ENCODE measurements at regions not wholly inside any gene's neighbourhood (a gene's known extent, or its start where the extent isn't known, plus 50 kb on each side); places are given as distances from the start of the nearest gene placed in this dataset.

- H3K36me3 ChIP-seq (ENCODE audit: control insufficient read depth in 1 of 2, insufficient read depth in 2 of 2, low read length in 2 of 2) = no peaks in the 10 kb centered on the region
- peaks cover 0 to 16% of the 10 kb centered on the region in 2 donors for H3K4me1 ChIP-seq (ENCODE audit: control insufficient read depth in 1 of 2, insufficient read depth in 2 of 2, low read length in 2 of 2)
- no peak overlapping the region for H3K27ac ChIP-seq (ENCODE audit: low read length)
- H3K4me3 ChIP-seq (ENCODE audit: low read depth in 1 of 2, low read length in 2 of 2) = no peak overlapping the region
- H3K27me3 ChIP-seq (ENCODE audit: low read depth, low read length) = no peaks in the 10 kb centered on the region
- H3K9me3 ChIP-seq (ENCODE audit: control insufficient read depth in 1 of 2, low read length in 2 of 2) = no peaks in the 10 kb centered on the region
Observed at GRCh38 chr9:95808011-95808410, 67.5 kb upstream of the ERCC6L2 start.

GRCh38 chr9:95807326-95807947, 68.1 kb upstream of the ERCC6L2 start:
- H3K36me3 ChIP-seq (ENCODE audit: control insufficient read depth in 1 of 2, insufficient read depth in 2 of 2, low read length in 2 of 2) = no peaks in the 10 kb centered on the region
- H3K9me3 ChIP-seq (ENCODE audit: control insufficient read depth in 1 of 2, low read length in 2 of 2) = no peaks in the 10 kb centered on the region
- H3K27ac ChIP-seq (ENCODE audit: low read length) = no peak overlapping the region
- peaks cover 0 to 16% of the 10 kb centered on the region in 2 donors for H3K4me1 ChIP-seq (ENCODE audit: control insufficient read depth in 1 of 2, insufficient read depth in 2 of 2, low read length in 2 of 2)
- H3K27me3 ChIP-seq (ENCODE audit: low read depth, low read length) = no peaks in the 10 kb centered on the region
- no peak overlapping the region for H3K4me3 ChIP-seq (ENCODE audit: low read depth in 1 of 2, low read length in 2 of 2)

GRCh38 chr9:95803197-95803596, 72.3 kb upstream of the ERCC6L2 start:
- Histone ChIP-seq H3K36me3 (ENCODE audit: control insufficient read depth in 1 of 2, insufficient read depth in 2 of 2, low read length in 2 of 2) (no peaks in the 10 kb centered on the region), H3K4me3 (ENCODE audit: low read depth in 1 of 2, low read length in 2 of 2) (no peak overlapping the region), H3K9me3 (ENCODE audit: control insufficient read depth in 1 of 2, low read length in 2 of 2) (no peaks in the 10 kb centered on the region), H3K27ac (ENCODE audit: low read length) (no peak overlapping the region), H3K27me3 (ENCODE audit: low read depth, low read length) (no peaks in the 10 kb centered on the region), H3K4me1 (ENCODE audit: control insufficient read depth in 1 of 2, insufficient read depth in 2 of 2, low read length in 2 of 2) (peaks cover 0 to 16% of the 10 kb centered on the region in 2 donors)

- H3K27me3 ChIP-seq (ENCODE audit: low read depth, low read length) = no peaks in the 10 kb centered on the region
- H3K4me3 ChIP-seq (ENCODE audit: low read depth in 1 of 2, low read length in 2 of 2) = no peak overlapping the region
- no peaks in the 10 kb centered on the region for H3K9me3 ChIP-seq (ENCODE audit: control insufficient read depth in 1 of 2, low read length in 2 of 2)
- H3K36me3 ChIP-seq (ENCODE audit: control insufficient read depth in 1 of 2, insufficient read depth in 2 of 2, low read length in 2 of 2) = no peaks in the 10 kb centered on the region
- peaks cover 0 to 4% of the 10 kb centered on the region in 2 donors for H3K4me1 ChIP-seq (ENCODE audit: control insufficient read depth in 1 of 2, insufficient read depth in 2 of 2, low read length in 2 of 2)
- no peak overlapping the region for H3K27ac ChIP-seq (ENCODE audit: low read length)
Observed at GRCh38 chr9:95801797-95802196, 73.7 kb upstream of the ERCC6L2 start.

GRCh38 chr9:95796029-95796428, 79.5 kb upstream of the ERCC6L2 start:
- Histone ChIP-seq H3K27ac (ENCODE audit: low read length) (no peak overlapping the region), H3K4me3 (ENCODE audit: low read depth in 1 of 2, low read length in 2 of 2) (no peak overlapping the region), H3K9me3 (ENCODE audit: control insufficient read depth in 1 of 2, low read length in 2 of 2) (no peaks in the 10 kb centered on the region), H3K4me1 (ENCODE audit: control insufficient read depth in 1 of 2, insufficient read depth in 2 of 2, low read length in 2 of 2) (no peaks in the 10 kb centered on the region), H3K27me3 (ENCODE audit: low read depth, low read length) (no peaks in the 10 kb centered on the region), H3K36me3 (ENCODE audit: control insufficient read depth in 1 of 2, insufficient read depth in 2 of 2, low read length in 2 of 2) (no peaks in the 10 kb centered on the region)

GRCh38 chr9:95793924-95794828, 81.3 kb upstream of the ERCC6L2 start:
- H3K27ac ChIP-seq (ENCODE audit: low read length) = peak overlapping the region; percentile 19
- H3K9me3 ChIP-seq (ENCODE audit: control insufficient read depth in 1 of 2, low read length in 2 of 2) = no peaks in the 10 kb centered on the region
- no peaks in the 10 kb centered on the region for H3K4me1 ChIP-seq (ENCODE audit: control insufficient read depth in 1 of 2, insufficient read depth in 2 of 2, low read length in 2 of 2)
- no peaks in the 10 kb centered on the region for H3K27me3 ChIP-seq (ENCODE audit: low read depth, low read length)
- H3K36me3 ChIP-seq (ENCODE audit: control insufficient read depth in 1 of 2, insufficient read depth in 2 of 2, low read length in 2 of 2) = no peaks in the 10 kb centered on the region
- no peak overlapping the region for H3K4me3 ChIP-seq (ENCODE audit: low read depth in 1 of 2, low read length in 2 of 2)

GRCh38 chr9:95791695-95792094, 83.8 kb upstream of the ERCC6L2 start:
- H3K4me3 ChIP-seq (ENCODE audit: low read depth in 1 of 2, low read length in 2 of 2) = no peak overlapping the region

GRCh38 chr9:95791286-95791685, 84.2 kb upstream of the ERCC6L2 start:
- H3K27me3 ChIP-seq (ENCODE audit: low read depth, low read length) = no peaks in the 10 kb centered on the region
- H3K4me1 ChIP-seq (ENCODE audit: control insufficient read depth in 1 of 2, insufficient read depth in 2 of 2, low read length in 2 of 2) = no peaks in the 10 kb centered on the region
- H3K4me3 ChIP-seq (ENCODE audit: low read depth in 1 of 2, low read length in 2 of 2) = no peak overlapping the region
- no peaks in the 10 kb centered on the region for H3K36me3 ChIP-seq (ENCODE audit: control insufficient read depth in 1 of 2, insufficient read depth in 2 of 2, low read length in 2 of 2)
- no peak overlapping the region for H3K27ac ChIP-seq (ENCODE audit: low read length)
- no peaks in the 10 kb centered on the region for H3K9me3 ChIP-seq (ENCODE audit: control insufficient read depth in 1 of 2, low read length in 2 of 2)

More at GRCh38 chr9:95791695-95792094, 83.8 kb upstream of the ERCC6L2 start:
- Histone ChIP-seq H3K9me3 (ENCODE audit: control insufficient read depth in 1 of 2, low read length in 2 of 2) (no peaks in the 10 kb centered on the region), H3K36me3 (ENCODE audit: control insufficient read depth in 1 of 2, insufficient read depth in 2 of 2, low read length in 2 of 2) (no peaks in the 10 kb centered on the region), H3K27me3 (ENCODE audit: low read depth, low read length) (no peaks in the 10 kb centered on the region), H3K27ac (ENCODE audit: low read length) (no peak overlapping the region), H3K4me1 (ENCODE audit: control insufficient read depth in 1 of 2, insufficient read depth in 2 of 2, low read length in 2 of 2) (no peaks in the 10 kb centered on the region)

GRCh38 chr9:95788521-95788991, 86.9 kb upstream of the ERCC6L2 start:
- Histone ChIP-seq H3K9me3 (ENCODE audit: control insufficient read depth in 1 of 2, low read length in 2 of 2) (no peaks in the 10 kb centered on the region), H3K27me3 (ENCODE audit: low read depth, low read length) (no peaks in the 10 kb centered on the region), H3K36me3 (ENCODE audit: control insufficient read depth in 1 of 2, insufficient read depth in 2 of 2, low read length in 2 of 2) (no peaks in the 10 kb centered on the region), H3K27ac (ENCODE audit: low read length) (no peak overlapping the region), H3K4me1 (ENCODE audit: control insufficient read depth in 1 of 2, insufficient read depth in 2 of 2, low read length in 2 of 2) (no peaks in the 10 kb centered on the region), H3K4me3 (ENCODE audit: low read depth in 1 of 2, low read length in 2 of 2) (no peak overlapping the region)

GRCh38 chr9:95788021-95788420, 87.5 kb upstream of the ERCC6L2 start:
- H3K27me3 ChIP-seq (ENCODE audit: low read depth, low read length) = no peaks in the 10 kb centered on the region
- H3K27ac ChIP-seq (ENCODE audit: low read length) = no peak overlapping the region
- H3K9me3 ChIP-seq (ENCODE audit: control insufficient read depth in 1 of 2, low read length in 2 of 2) = no peaks in the 10 kb centered on the region
- no peaks in the 10 kb centered on the region for H3K36me3 ChIP-seq (ENCODE audit: control insufficient read depth in 1 of 2, insufficient read depth in 2 of 2, low read length in 2 of 2)
- H3K4me1 ChIP-seq (ENCODE audit: control insufficient read depth in 1 of 2, insufficient read depth in 2 of 2, low read length in 2 of 2) = no peaks in the 10 kb centered on the region
- H3K4me3 ChIP-seq (ENCODE audit: low read depth in 1 of 2, low read length in 2 of 2) = no peak overlapping the region

GRCh38 chr9:95785209-95785608, 90.3 kb upstream of the ERCC6L2 start:
- no peak overlapping the region for H3K27ac ChIP-seq (ENCODE audit: low read length)
- no peaks in the 10 kb centered on the region for H3K36me3 ChIP-seq (ENCODE audit: control insufficient read depth in 1 of 2, insufficient read depth in 2 of 2, low read length in 2 of 2)
- no peaks in the 10 kb centered on the region for H3K4me1 ChIP-seq (ENCODE audit: control insufficient read depth in 1 of 2, insufficient read depth in 2 of 2, low read length in 2 of 2)
- H3K9me3 ChIP-seq (ENCODE audit: control insufficient read depth in 1 of 2, low read length in 2 of 2) = no peaks in the 10 kb centered on the region
- no peak overlapping the region for H3K4me3 ChIP-seq (ENCODE audit: low read depth in 1 of 2, low read length in 2 of 2)
- H3K27me3 ChIP-seq (ENCODE audit: low read depth, low read length) = no peaks in the 10 kb centered on the region
